Fibroblast of villous mesenchyme (primary cell): ENCODE measurements at regions not wholly inside any gene's neighbourhood (a gene's known extent, or its start where the extent isn't known, plus 50 kb on each side); places are given as distances from the start of the nearest gene placed in this dataset.

Experiments
- DNase-seq: peaks from one replicate; pipeline ENCODE4 v3.0.0-alpha.2; 2010; ENCODE audit warnings: low read depth
- H3K4me3 ChIP-seq: 2 replicates; pipeline ENCODE4 v1.5.1; 2011; ENCODE audit warnings: low read depth, mild to moderate bottlenecking, low read length
- CTCF ChIP-seq: IDR thresholded peaks from 2 replicates; pipeline ENCODE4 v1.5.1; 2012; ENCODE audit warnings: low read depth, mild to moderate bottlenecking, low read length; ENCODE audit not compliant: insufficient read depth

- no peak overlapping the region for H3K4me3 ChIP-seq
- no peak for TF ChIP-seq CTCF
- peak; percentile 39 for DNase-seq
Observed at GRCh38 chr12:25839470-25839869, 119.0 kb upstream of the RASSF8 start.

- no peak overlapping the region for H3K4me3 ChIP-seq
- TF ChIP-seq CTCF = no peak
- peak; percentile 29 for DNase-seq
Observed at GRCh38 chr12:25840678-25841465, 117.6 kb upstream of the RASSF8 start.

- no peak overlapping the region for H3K4me3 ChIP-seq
- TF ChIP-seq CTCF = no peak
- no peak for DNase-seq
Observed at GRCh38 chr12:25842254-25842653, 116.2 kb upstream of the RASSF8 start.

GRCh38 chr12:25843976-25844375, 114.5 kb upstream of the RASSF8 start:
- no peak for TF ChIP-seq CTCF
- H3K4me3 ChIP-seq = no peak overlapping the region
- DNase-seq = no peak

- TF ChIP-seq CTCF = no peak
- no peak overlapping the region for H3K4me3 ChIP-seq
- no peak for DNase-seq
Observed at GRCh38 chr12:25845415-25845814, 113.1 kb upstream of the RASSF8 start.

GRCh38 chr12:25852792-25853191, 105.7 kb upstream of the RASSF8 start:
- no peak overlapping the region for H3K4me3 ChIP-seq
- DNase-seq = peak; percentile 83
- no peak for TF ChIP-seq CTCF

- no peak for DNase-seq
- no peak overlapping the region for H3K4me3 ChIP-seq
- no peak for TF ChIP-seq CTCF
Observed at GRCh38 chr12:25853316-25854095, 105.0 kb upstream of the RASSF8 start.
